Endothelial cell of umbilical vein (primary cell): ENCODE measurements at regions not wholly inside any gene's neighbourhood (a gene's known extent, or its start where the extent isn't known, plus 50 kb on each side); places are given as distances from the start of the nearest gene placed in this dataset.

Source experiments
- EZH2 ChIP-seq: IDR thresholded peaks from 2 replicates; pipeline ENCODE4 v1.6.1; 2012; ENCODE audit warnings: borderline replicate concordance, low read depth, mild to moderate bottlenecking, moderate library complexity, low read length, inconsistent platforms; ENCODE audit not compliant: severe bottlenecking
- FOS ChIP-seq: IDR thresholded peaks from 2 replicates; pipeline ENCODE4 v1.6.1; 2011; ENCODE audit warnings: mild to moderate bottlenecking, low read length, moderate library complexity, borderline replicate concordance; ENCODE audit not compliant: insufficient read depth
- GATA2 ChIP-seq: IDR thresholded peaks from 2 replicates; pipeline ENCODE4 v1.7.0; 2011; ENCODE audit warnings: low read depth, mild to moderate bottlenecking, moderate library complexity, mixed read lengths, low read length; ENCODE audit not compliant: insufficient read length, insufficient read depth
- MAX ChIP-seq: IDR thresholded peaks from 2 replicates; pipeline ENCODE4 v1.6.1; 2011; ENCODE audit not compliant: insufficient read depth, insufficient read length
- MYC ChIP-seq: IDR thresholded peaks from one replicate; pipeline ENCODE4 v1.6.1; 2011; ENCODE audit warnings: mild to moderate bottlenecking, low read depth, low read length
- POLR2A ChIP-seq: IDR thresholded peaks from 2 replicates; pipeline ENCODE4 v1.6.1; 2012; ENCODE audit warnings: low read depth, mild to moderate bottlenecking, control low read depth, low read length
- POLR2AphosphoS5 ChIP-seq: IDR thresholded peaks from 2 replicates; pipeline ENCODE4 v1.6.1; 2012; ENCODE audit warnings: low read depth, mild to moderate bottlenecking, control low read depth, low read length, moderate library complexity; ENCODE audit not compliant: insufficient read depth
- TF ChIP-seq, protein P1 (sequence below), 2 donors: IDR thresholded peaks; 1 replicate in 1 of 2; 2 replicates in 1 of 2; pipeline ENCODE4 v1.5.1; 2011; ENCODE audit warnings: low read length in 2 of 2, mild to moderate bottlenecking in 2 of 2, moderate library complexity in 2 of 2, control low read depth in 1 of 2, inconsistent platforms in 1 of 2, low read depth in 1 of 2; ENCODE audit not compliant: insufficient read depth in 1 of 2; ENCODE audit errors: extremely low read depth in 1 of 2

DNA sequence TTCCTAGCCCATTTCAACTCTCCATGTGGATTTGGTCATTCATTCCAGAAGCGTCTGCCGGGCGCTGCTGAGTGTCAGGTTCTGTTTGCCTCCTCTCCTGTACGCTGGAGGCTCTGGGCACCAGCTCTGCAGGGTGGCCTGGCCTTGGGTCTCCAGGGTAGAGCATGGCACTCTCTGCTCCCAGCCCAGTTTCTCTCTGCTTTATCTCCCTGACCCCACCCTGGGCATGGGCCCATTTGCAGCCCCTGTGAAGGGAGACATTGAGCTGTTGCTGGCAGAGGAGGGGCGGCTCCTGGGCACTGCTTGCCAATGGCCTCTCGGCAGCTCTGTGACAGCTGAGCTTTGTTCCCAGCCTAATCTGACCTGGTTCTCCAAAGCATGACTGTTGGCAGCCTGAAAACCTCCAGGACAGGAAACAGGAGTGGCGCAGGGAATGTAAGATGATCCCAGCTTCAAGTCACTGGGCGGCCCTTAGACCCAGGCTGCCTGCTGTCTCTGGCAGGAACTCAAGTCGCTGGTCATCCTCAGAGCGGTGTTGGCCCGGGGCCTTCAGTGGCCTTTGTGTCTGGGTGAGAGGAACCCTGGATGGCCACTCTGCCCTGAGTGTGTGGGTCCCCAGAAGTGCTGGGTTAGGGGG lies 146.8 kb downstream of the SEC14L1 start:
- TF ChIP-seq EZH2 (no peak), MAX (no peak), GATA2 (no peak), POLR2A (no peak), POLR2AphosphoS5 (no peak), FOS (no peak), MYC (no peak)
- TF ChIP-seq, protein P1, sequence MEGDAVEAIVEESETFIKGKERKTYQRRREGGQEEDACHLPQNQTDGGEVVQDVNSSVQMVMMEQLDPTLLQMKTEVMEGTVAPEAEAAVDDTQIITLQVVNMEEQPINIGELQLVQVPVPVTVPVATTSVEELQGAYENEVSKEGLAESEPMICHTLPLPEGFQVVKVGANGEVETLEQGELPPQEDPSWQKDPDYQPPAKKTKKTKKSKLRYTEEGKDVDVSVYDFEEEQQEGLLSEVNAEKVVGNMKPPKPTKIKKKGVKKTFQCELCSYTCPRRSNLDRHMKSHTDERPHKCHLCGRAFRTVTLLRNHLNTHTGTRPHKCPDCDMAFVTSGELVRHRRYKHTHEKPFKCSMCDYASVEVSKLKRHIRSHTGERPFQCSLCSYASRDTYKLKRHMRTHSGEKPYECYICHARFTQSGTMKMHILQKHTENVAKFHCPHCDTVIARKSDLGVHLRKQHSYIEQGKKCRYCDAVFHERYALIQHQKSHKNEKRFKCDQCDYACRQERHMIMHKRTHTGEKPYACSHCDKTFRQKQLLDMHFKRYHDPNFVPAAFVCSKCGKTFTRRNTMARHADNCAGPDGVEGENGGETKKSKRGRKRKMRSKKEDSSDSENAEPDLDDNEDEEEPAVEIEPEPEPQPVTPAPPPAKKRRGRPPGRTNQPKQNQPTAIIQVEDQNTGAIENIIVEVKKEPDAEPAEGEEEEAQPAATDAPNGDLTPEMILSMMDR (IDR thresholded peaks at IDR 0.05; ENCODE audit: extremely low read depth in 1 of 2, insufficient read depth in 1 of 2, low read depth in 1 of 2, low read length in 2 of 2): no peak
